GM23338 (cell line): ENCODE measurements at regions not wholly inside any gene's neighbourhood (a gene's known extent, or its start where the extent isn't known, plus 50 kb on each side); places are given as distances from the start of the nearest gene placed in this dataset.

Experiments
- ATAC-seq: fragments of 200-7000 bp; cut with Tn5 transposase; 3 replicates; pipeline ENCODE4 v1.9.1; 2020
- DNase-seq: peaks from one replicate; pipeline ENCODE4 v3.0.0-alpha.2; 2015; ENCODE audit warnings: low spot score
- H2AFZ ChIP-seq: fragments of 200-600 bp; sonication (generic); 2 replicates; pipeline ENCODE4 v1.8.0; 2016; ENCODE audit warnings: antibody characterized with exemption, mild to moderate bottlenecking, moderate library complexity
- H3F3A ChIP-seq: fragments of 200-600 bp; sonication (generic); replicated peaks from 2 replicates; pipeline ENCODE4 v1.8.0; 2017; ENCODE audit warnings: antibody characterized with exemption, mixed run types, low read depth
- H3K27ac ChIP-seq: fragments of 200-600 bp; sonication (generic); 2 replicates; pipeline ENCODE4 v1.6.1; 2016; ENCODE audit warnings: low read depth
- H3K27me3 ChIP-seq: fragments of 200-600 bp; sonication (generic); 2 replicates; pipeline ENCODE4 v1.8.0; 2016; ENCODE audit warnings: mild to moderate bottlenecking, mixed run types, moderate library complexity; ENCODE audit not compliant: insufficient read depth
- H3K36me3 ChIP-seq: fragments of 200-600 bp; sonication (generic); 2 replicates; pipeline ENCODE4 v1.8.0; 2016; ENCODE audit warnings: mild to moderate bottlenecking; ENCODE audit not compliant: insufficient read depth
- H3K4me1 ChIP-seq: fragments of 200-600 bp; sonication (generic); 2 replicates; pipeline ENCODE4 v1.8.0; 2016; ENCODE audit warnings: mild to moderate bottlenecking, moderate library complexity; ENCODE audit not compliant: insufficient read depth
- H3K4me2 ChIP-seq: fragments of 200-600 bp; sonication (generic); 2 replicates; pipeline ENCODE4 v1.7.1; 2017; ENCODE audit warnings: mixed run types
- H3K4me3 ChIP-seq: fragments of 200-600 bp; sonication (generic); 2 replicates; pipeline ENCODE4 v1.6.1; 2016; ENCODE audit warnings: mixed run types
- H3K79me2 ChIP-seq: fragments of 200-600 bp; sonication (generic); replicated peaks from 2 replicates; pipeline ENCODE4 v1.8.0; 2017; ENCODE audit warnings: mild to moderate bottlenecking; ENCODE audit not compliant: insufficient read depth
- H3K9me2 ChIP-seq: fragments of 200-600 bp; sonication (generic); 2 replicates; pipeline ENCODE4 v1.8.0; 2017; ENCODE audit not compliant: insufficient read depth
- H4K20me1 ChIP-seq: fragments of 200-600 bp; sonication (generic); replicated peaks from 2 replicates; pipeline ENCODE4 v1.8.0; 2017; ENCODE audit warnings: mild to moderate bottlenecking; ENCODE audit not compliant: insufficient read depth
- H3K27ac Mint-ChIP-seq: 2 replicates; pipeline ENCODE4 v1.8.0; 2020; ENCODE audit warnings: inconsistent platforms, mild to moderate bottlenecking, moderate library complexity, mixed read lengths
- H3K27me3 Mint-ChIP-seq: 3 replicates; pipeline ENCODE4 v1.8.0; 2022; ENCODE audit warnings: low read depth, mild to moderate bottlenecking, moderate library complexity, mixed read lengths, inconsistent platforms; ENCODE audit not compliant: insufficient read depth, poor library complexity
- H3K36me3 Mint-ChIP-seq: 3 replicates; pipeline ENCODE4 v1.8.0; 2021; ENCODE audit warnings: low read depth, mild to moderate bottlenecking, inconsistent platforms, moderate library complexity, mixed read lengths
- H3K4me1 Mint-ChIP-seq: 3 replicates; pipeline ENCODE4 v1.8.0; 2020; ENCODE audit warnings: mild to moderate bottlenecking, inconsistent platforms, mixed read lengths
- H3K4me3 Mint-ChIP-seq: 3 replicates; pipeline ENCODE4 v1.8.0; 2021; ENCODE audit warnings: moderate library complexity, mild to moderate bottlenecking, inconsistent platforms, mixed read lengths
- H3K9me3 Mint-ChIP-seq: 3 replicates; pipeline ENCODE4 v1.8.0; 2020; ENCODE audit warnings: moderate library complexity, mild to moderate bottlenecking, inconsistent platforms, mixed read lengths
- CREB1 ChIP-seq: fragments of 250-450 bp; sonication (Bioruptor Pico); IDR thresholded peaks from 2 replicates; pipeline ENCODE4 v1.5.0; 2020; ENCODE audit warnings: low read depth, mild to moderate bottlenecking, moderate library complexity
- EZH2 ChIP-seq: fragments of 200-600 bp; sonication (generic); IDR thresholded peaks from one replicate; pipeline ENCODE4 v1.8.0; 2017; ENCODE audit warnings: antibody characterized with exemption, mild to moderate bottlenecking, low read depth; ENCODE audit not compliant: unreplicated experiment
- EZH2phosphoT487 ChIP-seq: fragments of 200-600 bp; sonication (generic); IDR thresholded peaks from one replicate; pipeline ENCODE4 v1.8.1; 2018; ENCODE audit warnings: antibody characterized with exemption; ENCODE audit not compliant: unreplicated experiment
- JUNB ChIP-seq: IDR thresholded peaks from one replicate; pipeline ENCODE4 v1.6.1; 2016; ENCODE audit warnings: antibody characterized with exemption; ENCODE audit not compliant: unreplicated experiment
- NANOG ChIP-seq: IDR thresholded peaks from 2 replicates; pipeline ENCODE4 v1.6.1; 2016; ENCODE audit warnings: antibody characterized with exemption, borderline replicate concordance
- POLR2AphosphoS5 ChIP-seq: IDR thresholded peaks from 2 replicates; pipeline ENCODE4 v1.6.1; 2016; ENCODE audit warnings: antibody characterized with exemption, low read depth
- STAT1 ChIP-seq: IDR thresholded peaks from one replicate; pipeline ENCODE4 v1.6.1; 2016; ENCODE audit warnings: antibody characterized with exemption; ENCODE audit not compliant: unreplicated experiment
- ZNF114 ChIP-seq: fragments of 250-450 bp; sonication (Bioruptor Pico); IDR thresholded peaks from 2 replicates; pipeline ENCODE4 v1.5.0; 2020; ENCODE audit warnings: mild to moderate bottlenecking, moderate library complexity
- ZNF331 ChIP-seq: fragments of 250-450 bp; sonication (Bioruptor Pico); IDR thresholded peaks from 2 replicates; pipeline ENCODE4 v1.5.0; 2020; ENCODE audit warnings: low read depth, mild to moderate bottlenecking, moderate library complexity
- TF ChIP-seq, protein P1 (sequence below): fragments of 250-450 bp; sonication (Bioruptor Pico); IDR thresholded peaks from 2 replicates; pipeline ENCODE4 v1.5.0; 2020; ENCODE audit warnings: mild to moderate bottlenecking, moderate library complexity
- TF ChIP-seq, protein P2 (sequence below), 2 experiments: fragments of 200-600 bp in 1 of 2; sonication (generic) in 1 of 2; conservative IDR thresholded peaks; 2 replicates each; pipeline versions ENCODE4 v1.5.1 to v1.6.1; 2016 to 2017; ENCODE audit warnings: antibody characterized with exemption in 2 of 2, low read depth in 2 of 2, mild to moderate bottlenecking in 2 of 2, moderate library complexity in 1 of 2
- TF ChIP-seq, protein P3 (sequence below): IDR thresholded peaks from one replicate; pipeline ENCODE4 v1.6.1; 2018; ENCODE audit warnings: antibody characterized with exemption; ENCODE audit not compliant: unreplicated experiment
- TF ChIP-seq, protein P4 (sequence below): IDR thresholded peaks from 2 replicates; pipeline ENCODE4 v1.6.1; 2016; ENCODE audit warnings: antibody characterized with exemption

DNA sequence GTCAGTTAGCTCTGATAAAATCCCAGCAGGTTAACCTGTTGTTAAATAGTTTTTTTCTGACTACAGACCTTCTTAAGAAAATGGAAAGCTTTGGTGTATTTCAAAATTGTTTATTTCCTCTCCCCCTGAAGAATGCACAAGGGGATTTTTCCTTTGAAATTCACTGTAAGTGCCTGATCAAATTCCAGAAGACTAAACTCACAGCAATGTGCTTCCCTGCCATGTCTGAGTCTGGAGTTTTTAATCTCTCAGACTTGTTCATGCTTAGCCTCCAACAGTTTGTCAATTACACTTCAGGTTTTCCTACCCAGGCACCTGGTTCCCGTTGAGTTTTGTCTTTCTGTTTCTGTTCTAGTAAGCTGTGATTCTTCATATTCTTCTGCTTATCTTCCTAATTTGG, 961.6 kb upstream of the CDH18 start:
- Mint-ChIP-seq H3K27ac (no peak overlapping the region), H3K9me3 (no peaks in the 10 kb centered on the region), H3K36me3 (no peaks in the 10 kb centered on the region), H3K4me3 (no peak overlapping the region), H3K4me1 (peaks cover 2% of the 10 kb centered on the region; the same call in 2 of the 3 replicates), H3K27me3 (no peaks in the 10 kb centered on the region)
- no peaks in the 10 kb centered on the region for H3K36me3 ChIP-seq
- no peaks in the 10 kb centered on the region for H4K20me1 ChIP-seq
- no peaks in the 10 kb centered on the region for H3K4me1 ChIP-seq
- H3K4me3 ChIP-seq: no peak overlapping the region
- DNase-seq (no peak), ATAC-seq (no peak)
- no peak overlapping the region for H3K27ac ChIP-seq
- no peak overlapping the region for H3K4me2 ChIP-seq
- no peaks in the 10 kb centered on the region for H3K79me2 ChIP-seq
- peaks cover 2% of the 10 kb centered on the region; the same call in 1 of the 2 replicates for H3K9me2 ChIP-seq
- peak overlapping the region; percentile 19; the same call in 1 of the 2 replicates for H2AFZ ChIP-seq
- TF ChIP-seq CREB1 (no peak), STAT1 (no peak), NANOG (no peak), ZNF331 (CRISPR knock-in tag) (no peak), JUNB (no peak), ZNF114 (CRISPR knock-in tag) (no peak), EZH2phosphoT487 (no peak), EZH2 (no peak), POLR2AphosphoS5 (no peak)
- TF ChIP-seq, protein P1, sequence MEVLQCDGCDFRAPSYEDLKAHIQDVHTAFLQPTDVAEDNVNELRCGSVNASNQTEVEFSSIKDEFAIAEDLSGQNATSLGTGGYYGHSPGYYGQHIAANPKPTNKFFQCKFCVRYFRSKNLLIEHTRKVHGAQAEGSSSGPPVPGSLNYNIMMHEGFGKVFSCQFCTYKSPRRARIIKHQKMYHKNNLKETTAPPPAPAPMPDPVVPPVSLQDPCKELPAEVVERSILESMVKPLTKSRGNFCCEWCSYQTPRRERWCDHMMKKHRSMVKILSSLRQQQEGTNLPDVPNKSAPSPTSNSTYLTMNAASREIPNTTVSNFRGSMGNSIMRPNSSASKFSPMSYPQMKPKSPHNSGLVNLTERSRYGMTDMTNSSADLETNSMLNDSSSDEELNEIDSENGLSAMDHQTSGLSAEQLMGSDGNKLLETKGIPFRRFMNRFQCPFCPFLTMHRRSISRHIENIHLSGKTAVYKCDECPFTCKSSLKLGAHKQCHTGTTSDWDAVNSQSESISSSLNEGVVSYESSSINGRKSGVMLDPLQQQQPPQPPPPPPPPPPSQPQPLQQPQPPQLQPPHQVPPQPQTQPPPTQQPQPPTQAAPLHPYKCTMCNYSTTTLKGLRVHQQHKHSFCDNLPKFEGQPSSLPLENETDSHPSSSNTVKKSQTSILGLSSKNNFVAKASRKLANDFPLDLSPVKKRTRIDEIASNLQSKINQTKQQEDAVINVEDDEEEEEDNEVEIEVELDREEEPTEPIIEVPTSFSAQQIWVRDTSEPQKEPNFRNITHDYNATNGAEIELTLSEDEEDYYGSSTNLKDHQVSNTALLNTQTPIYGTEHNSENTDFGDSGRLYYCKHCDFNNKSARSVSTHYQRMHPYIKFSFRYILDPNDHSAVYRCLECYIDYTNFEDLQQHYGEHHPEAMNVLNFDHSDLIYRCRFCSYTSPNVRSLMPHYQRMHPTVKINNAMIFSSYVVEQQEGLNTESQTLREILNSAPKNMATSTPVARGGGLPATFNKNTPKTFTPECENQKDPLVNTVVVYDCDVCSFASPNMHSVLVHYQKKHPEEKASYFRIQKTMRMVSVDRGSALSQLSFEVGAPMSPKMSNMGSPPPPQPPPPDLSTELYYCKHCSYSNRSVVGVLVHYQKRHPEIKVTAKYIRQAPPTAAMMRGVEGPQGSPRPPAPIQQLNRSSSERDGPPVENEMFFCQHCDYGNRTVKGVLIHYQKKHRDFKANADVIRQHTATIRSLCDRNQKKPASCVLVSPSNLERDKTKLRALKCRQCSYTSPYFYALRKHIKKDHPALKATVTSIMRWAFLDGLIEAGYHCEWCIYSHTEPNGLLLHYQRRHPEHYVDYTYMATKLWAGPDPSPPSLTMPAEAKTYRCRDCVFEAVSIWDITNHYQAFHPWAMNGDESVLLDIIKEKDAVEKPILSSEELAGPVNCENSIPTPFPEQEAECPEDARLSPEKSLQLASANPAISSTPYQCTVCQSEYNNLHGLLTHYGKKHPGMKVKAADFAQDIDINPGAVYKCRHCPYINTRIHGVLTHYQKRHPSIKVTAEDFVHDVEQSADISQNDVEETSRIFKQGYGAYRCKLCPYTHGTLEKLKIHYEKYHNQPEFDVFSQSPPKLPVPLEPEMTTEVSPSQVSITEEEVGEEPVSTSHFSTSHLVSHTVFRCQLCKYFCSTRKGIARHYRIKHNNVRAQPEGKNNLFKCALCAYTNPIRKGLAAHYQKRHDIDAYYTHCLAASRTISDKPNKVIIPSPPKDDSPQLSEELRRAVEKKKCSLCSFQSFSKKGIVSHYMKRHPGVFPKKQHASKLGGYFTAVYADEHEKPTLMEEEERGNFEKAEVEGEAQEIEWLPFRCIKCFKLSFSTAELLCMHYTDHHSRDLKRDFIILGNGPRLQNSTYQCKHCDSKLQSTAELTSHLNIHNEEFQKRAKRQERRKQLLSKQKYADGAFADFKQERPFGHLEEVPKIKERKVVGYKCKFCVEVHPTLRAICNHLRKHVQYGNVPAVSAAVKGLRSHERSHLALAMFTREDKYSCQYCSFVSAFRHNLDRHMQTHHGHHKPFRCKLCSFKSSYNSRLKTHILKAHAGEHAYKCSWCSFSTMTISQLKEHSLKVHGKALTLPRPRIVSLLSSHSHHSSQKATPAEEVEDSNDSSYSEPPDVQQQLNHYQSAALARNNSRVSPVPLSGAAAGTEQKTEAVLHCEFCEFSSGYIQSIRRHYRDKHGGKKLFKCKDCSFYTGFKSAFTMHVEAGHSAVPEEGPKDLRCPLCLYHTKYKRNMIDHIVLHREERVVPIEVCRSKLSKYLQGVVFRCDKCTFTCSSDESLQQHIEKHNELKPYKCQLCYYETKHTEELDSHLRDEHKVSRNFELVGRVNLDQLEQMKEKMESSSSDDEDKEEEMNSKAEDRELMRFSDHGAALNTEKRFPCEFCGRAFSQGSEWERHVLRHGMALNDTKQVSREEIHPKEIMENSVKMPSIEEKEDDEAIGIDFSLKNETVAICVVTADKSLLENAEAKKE: no peak
- TF ChIP-seq, protein P2, sequence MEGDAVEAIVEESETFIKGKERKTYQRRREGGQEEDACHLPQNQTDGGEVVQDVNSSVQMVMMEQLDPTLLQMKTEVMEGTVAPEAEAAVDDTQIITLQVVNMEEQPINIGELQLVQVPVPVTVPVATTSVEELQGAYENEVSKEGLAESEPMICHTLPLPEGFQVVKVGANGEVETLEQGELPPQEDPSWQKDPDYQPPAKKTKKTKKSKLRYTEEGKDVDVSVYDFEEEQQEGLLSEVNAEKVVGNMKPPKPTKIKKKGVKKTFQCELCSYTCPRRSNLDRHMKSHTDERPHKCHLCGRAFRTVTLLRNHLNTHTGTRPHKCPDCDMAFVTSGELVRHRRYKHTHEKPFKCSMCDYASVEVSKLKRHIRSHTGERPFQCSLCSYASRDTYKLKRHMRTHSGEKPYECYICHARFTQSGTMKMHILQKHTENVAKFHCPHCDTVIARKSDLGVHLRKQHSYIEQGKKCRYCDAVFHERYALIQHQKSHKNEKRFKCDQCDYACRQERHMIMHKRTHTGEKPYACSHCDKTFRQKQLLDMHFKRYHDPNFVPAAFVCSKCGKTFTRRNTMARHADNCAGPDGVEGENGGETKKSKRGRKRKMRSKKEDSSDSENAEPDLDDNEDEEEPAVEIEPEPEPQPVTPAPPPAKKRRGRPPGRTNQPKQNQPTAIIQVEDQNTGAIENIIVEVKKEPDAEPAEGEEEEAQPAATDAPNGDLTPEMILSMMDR (conservative IDR thresholded peaks at IDR 0.05; ENCODE audit: low read depth in 2 of 2): no peak
- TF ChIP-seq, protein P3, sequence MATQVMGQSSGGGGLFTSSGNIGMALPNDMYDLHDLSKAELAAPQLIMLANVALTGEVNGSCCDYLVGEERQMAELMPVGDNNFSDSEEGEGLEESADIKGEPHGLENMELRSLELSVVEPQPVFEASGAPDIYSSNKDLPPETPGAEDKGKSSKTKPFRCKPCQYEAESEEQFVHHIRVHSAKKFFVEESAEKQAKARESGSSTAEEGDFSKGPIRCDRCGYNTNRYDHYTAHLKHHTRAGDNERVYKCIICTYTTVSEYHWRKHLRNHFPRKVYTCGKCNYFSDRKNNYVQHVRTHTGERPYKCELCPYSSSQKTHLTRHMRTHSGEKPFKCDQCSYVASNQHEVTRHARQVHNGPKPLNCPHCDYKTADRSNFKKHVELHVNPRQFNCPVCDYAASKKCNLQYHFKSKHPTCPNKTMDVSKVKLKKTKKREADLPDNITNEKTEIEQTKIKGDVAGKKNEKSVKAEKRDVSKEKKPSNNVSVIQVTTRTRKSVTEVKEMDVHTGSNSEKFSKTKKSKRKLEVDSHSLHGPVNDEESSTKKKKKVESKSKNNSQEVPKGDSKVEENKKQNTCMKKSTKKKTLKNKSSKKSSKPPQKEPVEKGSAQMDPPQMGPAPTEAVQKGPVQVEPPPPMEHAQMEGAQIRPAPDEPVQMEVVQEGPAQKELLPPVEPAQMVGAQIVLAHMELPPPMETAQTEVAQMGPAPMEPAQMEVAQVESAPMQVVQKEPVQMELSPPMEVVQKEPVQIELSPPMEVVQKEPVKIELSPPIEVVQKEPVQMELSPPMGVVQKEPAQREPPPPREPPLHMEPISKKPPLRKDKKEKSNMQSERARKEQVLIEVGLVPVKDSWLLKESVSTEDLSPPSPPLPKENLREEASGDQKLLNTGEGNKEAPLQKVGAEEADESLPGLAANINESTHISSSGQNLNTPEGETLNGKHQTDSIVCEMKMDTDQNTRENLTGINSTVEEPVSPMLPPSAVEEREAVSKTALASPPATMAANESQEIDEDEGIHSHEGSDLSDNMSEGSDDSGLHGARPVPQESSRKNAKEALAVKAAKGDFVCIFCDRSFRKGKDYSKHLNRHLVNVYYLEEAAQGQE: no peak
- TF ChIP-seq, protein P4, sequence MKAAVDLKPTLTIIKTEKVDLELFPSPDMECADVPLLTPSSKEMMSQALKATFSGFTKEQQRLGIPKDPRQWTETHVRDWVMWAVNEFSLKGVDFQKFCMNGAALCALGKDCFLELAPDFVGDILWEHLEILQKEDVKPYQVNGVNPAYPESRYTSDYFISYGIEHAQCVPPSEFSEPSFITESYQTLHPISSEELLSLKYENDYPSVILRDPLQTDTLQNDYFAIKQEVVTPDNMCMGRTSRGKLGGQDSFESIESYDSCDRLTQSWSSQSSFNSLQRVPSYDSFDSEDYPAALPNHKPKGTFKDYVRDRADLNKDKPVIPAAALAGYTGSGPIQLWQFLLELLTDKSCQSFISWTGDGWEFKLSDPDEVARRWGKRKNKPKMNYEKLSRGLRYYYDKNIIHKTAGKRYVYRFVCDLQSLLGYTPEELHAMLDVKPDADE: no peak
- no peaks in the 10 kb centered on the region for H3K27me3 ChIP-seq
- H3F3A ChIP-seq: no peaks in the 10 kb centered on the region
